Ovary (tissue), 7 donors: ENCODE measurements at regions not wholly inside any gene's neighbourhood (a gene's known extent, or its start where the extent isn't known, plus 50 kb on each side); places are given as distances from the start of the nearest gene placed in this dataset.

Experiments
- DNase-seq, 5 donors: peaks; one replicate each; pipeline ENCODE4 v3.0.0-alpha.2; 2019 to 2020
- H3K27ac ChIP-seq, 2 donors: fragments of 200-600 bp; one replicate each; pipeline versions ENCODE4 v1.5.1 to v1.8.0; 2019 to 2022
- H3K27me3 ChIP-seq: fragments of 200-600 bp; one replicate; pipeline ENCODE4 v1.8.0; 2022
- H3K36me3 ChIP-seq: fragments of 200-600 bp; sonication (generic); one replicate; pipeline ENCODE4 v1.5.1; 2019
- H3K4me1 ChIP-seq: one replicate; pipeline ENCODE4 v1.8.1; 2013; ENCODE audit warnings: mild to moderate bottlenecking, moderate library complexity; ENCODE audit not compliant: insufficient read depth
- H3K4me3 ChIP-seq: fragments of 200-600 bp; sonication (generic); one replicate; pipeline ENCODE4 v1.5.1; 2017
- H3K9me3 ChIP-seq, 2 donors: fragments of 200-600 bp in 1 of 2; sonication (generic) in 1 of 2; one replicate each; pipeline versions ENCODE4 v1.5.1 to v1.8.1; 2013 to 2019; ENCODE audit warnings: mild to moderate bottlenecking in 1 of 2, moderate library complexity in 1 of 2
- CTCF ChIP-seq, 3 donors: fragments of 450-650 bp in 2 of 3; fragments of 200-600 bp in 1 of 3; IDR thresholded peaks; one replicate each; pipeline versions ENCODE4 v1.5.1 to v1.8.0; 2016 to 2022; ENCODE audit warnings: antibody characterized with exemption in 3 of 3, mild to moderate bottlenecking in 1 of 3
- EP300 ChIP-seq: sonication (generic); formaldehyde crosslinking; IDR thresholded peaks from one replicate; pipeline ENCODE4 v1.6.1; 2017; ENCODE audit warnings: antibody characterized with exemption
- POLR2A ChIP-seq: fragments of 450-650 bp; IDR thresholded peaks from one replicate; pipeline ENCODE4 v1.6.1; 2017; ENCODE audit warnings: antibody characterized with exemption, mild to moderate bottlenecking, moderate library complexity
- WGBS, 3 donors: extraction: QIAGEN DNeasy Blood & Tissue Kit in 1 of 3; methylation state at CpG; one replicate each; pipeline versions ENCODE4 v1.1.5 to v1.1.7; 2013 to 2017; 5-methylcytosine and 5-hydroxymethylcytosine counted together
- intact Hi-C, 4 donors: fragments of 100-400 bp; cut with DNase I; formaldehyde crosslinking; loops; one replicate each; pipeline versions ENCODE4 v1.11.0 to v1.15.1; 2022 to 2023
- donor health status: DM: no; HTN: no; CAD: no; lungs with moderate emphysema.
- donor health status: DM: no; HTN: no; CAD: no.
- donor health status: Bipolar disorder and iron deficiency.
- donor health status: DM: no; HTN: no; CAD: no.
- donor health status: DM: yes; HTN: yes; CAD: no.

GRCh38 chr1:212495766-212496494 lies 63.2 kb downstream of the NENF start:
- 55 to 61% (median 57%) methylated on average over 8 of the region's 8 CpGs for WGBS, 3 donors
- no peaks in the 10 kb centered on the region for H3K9me3 ChIP-seq
- TF ChIP-seq EP300 (no peak), CTCF (IDR thresholded peaks at IDR 0.05) (no peak), POLR2A (no peak)
- no peak for DNase-seq
- H3K27ac ChIP-seq, result no peak overlapping the region
- no peaks in the 10 kb centered on the region for H3K27me3 ChIP-seq
- no peaks in the 10 kb centered on the region for H3K4me1 ChIP-seq
- intact Hi-C loops, result no loop called here
- no peaks in the 10 kb centered on the region for H3K36me3 ChIP-seq
- H3K4me3 ChIP-seq, result no peak overlapping the region

DNA sequence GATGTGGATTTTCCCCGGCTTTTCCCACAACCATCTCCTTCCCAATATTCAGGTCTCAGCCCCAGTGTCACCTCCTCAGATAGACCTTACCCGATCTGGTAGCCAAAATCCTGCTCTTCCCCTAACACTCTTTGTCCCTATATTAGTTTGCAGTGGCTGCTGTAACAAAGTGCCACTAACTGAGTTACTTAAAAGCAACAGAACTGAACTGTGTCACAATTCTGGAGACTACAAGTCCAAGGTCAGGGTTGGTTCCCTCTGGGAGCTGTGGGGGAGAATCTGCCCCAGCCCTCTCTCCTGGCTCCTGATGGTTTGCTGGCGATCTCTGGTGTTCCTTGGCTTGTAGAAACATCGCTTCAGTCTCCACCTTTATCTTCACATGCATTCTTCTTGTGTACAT lies 64.0 kb downstream of the NENF start:
- TF ChIP-seq EP300, result no peak
- no peak for TF ChIP-seq POLR2A
- no peak for TF ChIP-seq CTCF (IDR thresholded peaks at IDR 0.05)
- Histone ChIP-seq H3K4me3 (no peak overlapping the region), H3K36me3 (no peaks in the 10 kb centered on the region), H3K4me1 (no peaks in the 10 kb centered on the region), H3K9me3 (no peaks in the 10 kb centered on the region), H3K27ac (no peak overlapping the region), H3K27me3 (no peaks in the 10 kb centered on the region)
- intact Hi-C loops, result no loop called here
- no peak for DNase-seq
- WGBS, 3 donors, result 75 to 84% (median 79%) methylated on average over 4 of the region's 4 CpGs

- Histone ChIP-seq H3K4me1 (no peaks in the 10 kb centered on the region), H3K9me3 (no peaks in the 10 kb centered on the region), H3K4me3 (no peak overlapping the region), H3K27ac (no peak overlapping the region), H3K27me3 (no peaks in the 10 kb centered on the region), H3K36me3 (no peaks in the 10 kb centered on the region)
- TF ChIP-seq CTCF (IDR thresholded peaks at IDR 0.05) (no peak), EP300 (no peak), POLR2A (no peak)
- 91 to 96% (median 92%) methylated on average over 3 of the region's 3 CpGs for WGBS, 3 donors
- DNase-seq, result no peak
- intact Hi-C loops, result no loop called here
Observed at GRCh38 chr1:212497553-212497952, 64.8 kb downstream of the NENF start.

- no peak for DNase-seq
- Histone ChIP-seq H3K27ac (no peak overlapping the region), H3K27me3 (no peaks in the 10 kb centered on the region), H3K9me3 (no peaks in the 10 kb centered on the region), H3K36me3 (no peaks in the 10 kb centered on the region), H3K4me1 (no peaks in the 10 kb centered on the region), H3K4me3 (no peak overlapping the region)
- WGBS, 3 donors, result 56 to 66% (median 57%) methylated on average over 9 of the region's 9 CpGs
- intact Hi-C loops, result no loop called here
- TF ChIP-seq EP300, result no peak
- no peak for TF ChIP-seq CTCF (IDR thresholded peaks at IDR 0.05)
- TF ChIP-seq POLR2A, result no peak
Observed at GRCh38 chr1:212498283-212499040, 65.7 kb downstream of the NENF start.
